GM12872 (cell line): ENCODE measurements at regions not wholly inside any gene's neighbourhood (a gene's known extent, or its start where the extent isn't known, plus 50 kb on each side); places are given as distances from the start of the nearest gene placed in this dataset.

Source experiments
- TF ChIP-seq, protein P1 (sequence below): IDR thresholded peaks from 3 replicates; pipeline ENCODE4 v1.5.1; 2011; ENCODE audit warnings: low read depth, mild to moderate bottlenecking, low read length, moderate library complexity; ENCODE audit not compliant: insufficient read depth

DNA sequence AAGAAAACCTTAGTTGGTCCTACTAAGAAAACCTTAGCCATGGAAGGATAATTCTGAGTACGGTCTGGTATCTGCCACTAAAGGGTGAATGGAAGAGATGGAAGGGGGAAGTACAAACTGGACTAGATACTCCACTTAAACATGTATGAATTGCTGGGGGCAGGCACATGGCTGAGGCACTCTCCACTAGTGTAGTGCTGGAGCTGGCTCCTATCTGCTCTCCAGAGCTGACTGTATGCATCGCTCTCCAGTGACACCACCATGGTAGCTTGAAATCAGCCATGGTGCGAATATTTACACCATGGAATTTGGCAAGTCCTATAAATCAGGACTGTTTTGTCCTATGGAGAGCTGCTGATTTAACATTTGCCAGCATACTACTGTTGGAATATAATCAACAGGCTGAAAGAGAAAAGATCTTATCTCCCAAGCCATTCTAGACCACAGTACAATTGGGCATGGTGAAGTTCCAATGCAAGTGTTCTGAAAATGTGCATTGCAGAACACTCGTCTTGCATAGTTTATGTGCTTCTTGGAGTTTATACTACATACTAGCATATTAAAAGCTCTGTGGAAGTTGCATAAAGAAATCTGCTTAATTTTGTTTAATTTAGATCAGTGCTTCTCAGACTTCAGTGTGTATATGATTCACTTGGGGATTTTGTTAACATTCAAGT, 277.4 kb downstream of the TDRD15 start:
- TF ChIP-seq, protein P1, sequence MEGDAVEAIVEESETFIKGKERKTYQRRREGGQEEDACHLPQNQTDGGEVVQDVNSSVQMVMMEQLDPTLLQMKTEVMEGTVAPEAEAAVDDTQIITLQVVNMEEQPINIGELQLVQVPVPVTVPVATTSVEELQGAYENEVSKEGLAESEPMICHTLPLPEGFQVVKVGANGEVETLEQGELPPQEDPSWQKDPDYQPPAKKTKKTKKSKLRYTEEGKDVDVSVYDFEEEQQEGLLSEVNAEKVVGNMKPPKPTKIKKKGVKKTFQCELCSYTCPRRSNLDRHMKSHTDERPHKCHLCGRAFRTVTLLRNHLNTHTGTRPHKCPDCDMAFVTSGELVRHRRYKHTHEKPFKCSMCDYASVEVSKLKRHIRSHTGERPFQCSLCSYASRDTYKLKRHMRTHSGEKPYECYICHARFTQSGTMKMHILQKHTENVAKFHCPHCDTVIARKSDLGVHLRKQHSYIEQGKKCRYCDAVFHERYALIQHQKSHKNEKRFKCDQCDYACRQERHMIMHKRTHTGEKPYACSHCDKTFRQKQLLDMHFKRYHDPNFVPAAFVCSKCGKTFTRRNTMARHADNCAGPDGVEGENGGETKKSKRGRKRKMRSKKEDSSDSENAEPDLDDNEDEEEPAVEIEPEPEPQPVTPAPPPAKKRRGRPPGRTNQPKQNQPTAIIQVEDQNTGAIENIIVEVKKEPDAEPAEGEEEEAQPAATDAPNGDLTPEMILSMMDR = no peak

GRCh38 chr2:21404137-21404536, 280.4 kb downstream of the TDRD15 start:
- TF ChIP-seq, protein P1 = no peak

GRCh38 chr2:21404827-21405625, 281.3 kb downstream of the TDRD15 start:
- TF ChIP-seq, protein P1 = no peak

DNA sequence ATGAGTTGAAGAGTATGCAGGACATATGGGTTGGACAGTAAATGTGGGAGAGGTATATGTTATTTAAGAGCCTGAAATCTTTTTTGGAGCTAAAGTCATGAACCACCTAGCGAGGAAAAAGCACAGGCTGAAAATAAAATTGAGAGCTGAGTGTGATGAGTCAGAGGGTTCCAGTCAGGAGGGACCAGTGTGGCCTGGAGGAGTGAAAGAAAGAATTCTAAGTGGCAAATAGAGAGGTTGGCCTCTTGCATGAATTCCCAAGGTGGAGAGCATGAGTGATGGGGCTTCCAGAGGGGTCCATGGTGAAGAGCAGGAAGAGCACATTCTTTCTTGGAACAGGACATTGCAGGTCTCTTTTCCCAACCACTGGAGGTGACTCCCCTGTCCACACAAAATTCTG, 282.6 kb downstream of the TDRD15 start:
- TF ChIP-seq, protein P1 = no peak

DNA sequence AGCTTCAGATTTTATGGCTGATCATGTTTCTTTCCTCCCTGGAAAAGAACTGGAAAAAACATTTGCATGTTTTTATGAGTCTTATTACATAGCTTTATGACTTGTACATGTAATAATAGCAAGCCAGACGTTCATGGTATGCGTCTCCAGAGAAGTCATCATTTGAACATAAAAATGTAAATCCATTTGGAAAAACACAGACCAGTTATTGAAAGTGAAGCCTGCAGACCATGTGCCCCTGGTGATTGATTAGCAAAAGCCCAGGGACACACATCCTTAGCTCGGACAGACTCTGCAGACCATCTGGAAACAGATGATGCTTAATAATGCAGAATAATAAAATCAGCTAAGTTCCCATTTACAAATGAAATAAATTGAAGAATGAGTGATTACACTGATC, 283.1 kb downstream of the TDRD15 start:
- TF ChIP-seq, protein P1 = no peak

DNA sequence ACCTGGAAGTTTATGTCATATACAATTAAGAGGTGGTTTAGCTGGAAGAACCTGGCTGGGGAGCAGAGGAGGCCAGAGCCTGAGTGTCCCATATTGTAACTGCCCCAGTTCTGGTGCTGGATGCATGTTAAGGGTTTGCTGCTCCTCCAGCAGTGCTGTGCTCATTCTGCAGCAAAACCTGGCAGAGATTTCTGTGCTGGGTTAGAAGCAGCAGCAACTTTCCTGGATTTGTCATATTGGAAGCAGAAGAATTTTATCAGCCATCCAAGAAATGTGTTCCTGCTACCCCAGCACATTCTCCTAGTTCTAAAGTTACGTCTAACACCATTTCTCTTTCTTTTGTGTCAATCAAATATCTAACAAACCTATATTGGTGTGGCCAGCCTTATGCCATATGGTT, 284.1 kb downstream of the TDRD15 start:
- TF ChIP-seq, protein P1 = no peak

- TF ChIP-seq, protein P1 = no peak
Measured at GRCh38 chr2:21411741-21412140, 288.0 kb downstream of the TDRD15 start.
